Glomerular visceral epithelial cell (primary cell): ENCODE measurements at regions not wholly inside any gene's neighbourhood (a gene's known extent, or its start where the extent isn't known, plus 50 kb on each side); places are given as distances from the start of the nearest gene placed in this dataset.
A peak's percentile ranks its signal among the peaks of the same experiment; 100 is the strongest.
"Not testable (repeated sequence)": the region's sequence is repeated elsewhere in the genome, so short reads cannot be mapped to it uniquely, and the experiment has no call there.

Source experiments
- DNase-seq: peaks from one replicate; pipeline ENCODE4 v3.0.0-alpha.2; 2016; ENCODE audit errors: extremely low spot score

DNA sequence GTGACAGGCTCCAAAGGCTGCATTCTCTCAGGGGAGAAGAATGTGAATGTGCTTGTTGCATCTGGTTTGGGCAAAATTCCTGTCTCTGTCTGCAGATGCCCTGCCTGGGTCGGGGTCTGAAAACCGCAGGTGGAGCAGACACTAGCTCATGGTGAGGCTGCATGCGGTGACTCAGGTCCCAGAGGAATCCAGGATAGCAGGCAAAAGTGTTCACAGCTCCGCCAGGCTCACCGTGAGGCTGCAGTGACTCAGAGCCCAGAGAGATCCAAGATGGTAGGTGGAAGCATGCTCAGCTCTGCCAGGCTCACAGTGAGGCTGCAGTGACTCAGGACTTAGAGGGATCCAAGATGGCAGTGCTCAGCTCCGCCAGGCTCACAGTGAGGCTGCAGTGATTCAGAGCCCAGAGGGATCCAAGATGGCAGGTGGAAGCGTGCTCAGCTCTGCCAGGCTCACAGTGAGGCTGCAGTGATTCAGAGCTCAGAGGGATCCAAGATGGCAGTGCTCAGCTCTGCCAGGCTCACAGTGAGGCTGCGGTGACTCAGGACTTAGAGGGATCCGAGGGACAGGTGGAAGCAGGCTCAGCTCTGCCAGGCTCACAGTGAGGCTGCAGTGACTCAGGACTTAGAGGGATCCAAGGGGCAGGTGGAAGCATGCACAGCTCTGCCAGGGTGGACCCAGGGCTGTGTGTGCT is 200.5 kb downstream of the ACKR3 start:
- peak; percentile 100 for DNase-seq

DNA sequence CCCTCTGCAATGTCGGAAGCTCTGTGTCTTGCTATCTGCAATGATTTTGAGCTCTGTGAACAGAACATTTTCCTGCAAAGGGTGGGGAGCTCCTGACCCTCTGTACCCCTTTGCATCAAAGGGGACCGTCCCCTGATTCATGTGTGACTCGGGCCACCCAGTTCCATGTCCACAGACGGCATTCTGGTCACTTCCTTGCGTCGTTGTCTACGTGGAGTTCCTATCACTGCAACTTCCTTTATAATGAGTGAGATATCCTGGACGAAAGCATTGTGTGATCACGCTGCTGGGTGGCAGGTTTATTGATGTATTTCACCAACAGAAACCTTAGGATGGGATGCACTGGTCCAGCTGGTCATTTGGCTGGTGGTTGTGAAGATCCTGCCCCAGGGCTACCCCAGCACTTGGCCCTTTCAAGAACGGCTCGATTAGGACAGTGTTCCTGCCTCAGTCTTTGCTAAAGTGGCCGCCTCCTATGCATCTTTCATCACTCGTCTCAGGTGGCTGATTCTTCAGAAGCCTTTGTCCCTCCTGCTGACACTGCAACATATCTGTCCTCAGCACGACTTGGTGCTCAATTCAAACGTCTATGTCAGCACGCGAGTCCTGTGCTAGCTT is 202.7 kb downstream of the ACKR3 start:
- DNase-seq: no peak

DNA sequence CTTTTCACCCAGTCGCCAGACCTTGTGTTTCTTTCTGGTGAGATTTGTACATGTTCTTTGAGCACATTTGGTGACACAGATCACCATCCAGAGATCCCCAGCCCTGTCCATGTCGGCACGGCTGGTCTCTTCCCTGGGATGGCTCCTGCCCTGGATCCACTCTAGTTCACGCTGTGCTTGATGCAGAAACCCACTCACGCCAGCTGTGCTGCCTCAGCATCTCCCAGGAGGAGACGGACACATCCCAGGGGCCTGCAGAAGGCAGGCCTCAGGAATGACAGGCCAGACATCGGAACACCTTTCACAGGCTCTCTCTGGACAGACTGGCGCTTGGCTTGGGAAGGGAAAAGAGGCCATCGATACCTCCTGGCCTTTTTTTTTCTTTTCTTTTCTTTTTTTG is 203.6 kb downstream of the ACKR3 start:
- no peak for DNase-seq

DNA sequence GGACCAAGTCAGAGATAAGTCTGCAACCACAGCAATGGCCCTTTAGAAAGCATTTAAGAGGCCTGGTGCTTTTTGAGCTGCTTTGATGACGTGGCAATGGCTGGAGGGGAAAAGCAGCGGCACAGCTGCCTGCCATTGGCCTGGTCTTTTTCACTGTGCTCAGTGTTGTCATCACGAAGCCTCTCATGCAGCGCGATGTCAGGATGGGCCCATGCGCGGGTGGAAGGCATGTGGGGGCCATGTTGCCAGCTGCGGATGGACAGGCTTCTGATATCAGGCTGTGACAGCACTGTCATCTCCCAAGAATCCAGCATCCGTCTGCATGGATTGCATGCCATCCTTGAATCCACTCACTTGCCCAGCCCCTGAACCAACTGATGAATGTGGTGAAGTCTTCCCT is 204.5 kb downstream of the ACKR3 start:
- no peak for DNase-seq

DNA sequence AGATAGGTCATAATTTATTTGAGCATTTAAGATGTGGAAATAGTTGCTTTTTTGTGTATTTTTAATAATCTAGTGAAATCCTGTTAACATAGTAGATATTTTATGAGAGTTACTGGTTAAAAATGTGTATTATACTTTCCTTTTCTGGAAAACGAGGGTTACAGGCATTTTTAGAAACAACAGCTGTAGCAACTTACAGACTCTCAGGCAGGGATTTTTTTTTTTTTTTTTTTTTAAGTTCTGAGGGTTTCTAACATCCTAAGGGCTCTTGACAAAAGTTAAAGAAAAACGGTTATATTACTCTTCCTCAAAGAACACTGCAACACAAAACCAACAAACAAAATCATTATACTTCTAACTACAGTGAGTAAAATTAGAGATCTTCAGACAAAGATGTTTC is 205.9 kb downstream of the ACKR3 start:
- DNase-seq: no peak

DNA sequence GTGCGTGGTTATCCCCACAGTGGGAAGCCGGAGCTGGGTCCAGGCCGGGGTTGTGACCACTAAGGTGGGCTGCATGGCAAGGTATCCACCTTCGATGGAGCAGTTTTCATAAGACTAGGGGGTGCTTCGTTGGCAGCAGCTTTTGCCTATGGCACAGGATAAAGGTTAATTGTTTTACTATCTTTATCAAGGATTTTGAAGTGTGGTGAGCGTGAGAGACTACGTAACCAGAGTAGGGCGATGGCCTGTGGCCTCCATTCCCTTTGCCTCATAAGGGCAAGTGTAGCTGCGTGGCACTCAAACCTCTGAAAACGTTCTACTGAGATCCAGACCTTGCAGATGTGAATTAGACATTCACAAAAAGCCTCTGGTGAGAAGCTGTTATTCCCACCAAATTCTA is 206.6 kb downstream of the ACKR3 start:
- DNase-seq: no peak

DNA sequence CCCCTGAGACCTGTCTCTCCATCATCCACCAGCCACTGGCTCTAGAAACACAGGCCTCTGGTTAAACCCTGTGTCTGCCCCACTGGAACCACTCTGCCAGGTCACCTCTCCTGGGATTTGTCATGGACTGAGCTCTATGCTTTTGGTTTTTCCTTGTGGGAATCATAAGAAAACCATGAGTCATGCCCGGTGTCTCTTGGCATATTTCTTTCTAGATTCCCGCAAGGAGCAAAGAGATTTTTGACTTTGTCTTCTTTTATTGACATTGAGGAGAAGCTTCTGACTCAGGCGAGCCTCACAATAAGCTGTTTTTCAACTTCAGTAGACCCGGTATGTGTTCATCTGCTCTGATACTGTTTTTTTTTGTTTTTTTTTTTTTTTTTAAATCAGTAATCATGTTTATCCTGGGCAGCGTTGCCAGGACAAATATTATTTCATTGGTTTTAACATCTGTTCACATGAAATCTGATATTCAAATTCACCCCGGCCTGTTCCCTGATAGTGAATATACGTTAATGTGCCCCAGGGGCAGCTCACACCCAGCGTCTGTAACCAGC is 207.1 kb downstream of the ACKR3 start:
- peak; percentile 92 for DNase-seq

DNA sequence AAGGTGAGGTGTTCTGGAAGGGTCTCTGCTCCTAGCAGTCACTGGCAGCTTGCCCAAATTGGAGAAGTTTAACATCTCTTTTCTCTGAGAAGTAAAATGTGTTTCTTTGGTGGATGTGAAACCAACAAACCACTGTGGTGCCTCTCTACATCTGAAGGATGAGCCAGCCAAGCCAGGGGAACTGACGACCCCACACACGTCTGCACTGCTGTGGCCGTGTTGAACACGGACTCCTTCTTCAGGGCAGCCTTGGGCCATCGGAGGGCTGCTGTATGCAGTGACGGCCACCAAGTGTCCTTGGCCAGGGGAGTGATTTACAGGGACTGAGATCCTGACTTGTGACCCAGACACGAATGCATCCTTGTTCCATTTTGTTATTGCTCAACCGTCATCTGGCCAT is 207.8 kb downstream of the ACKR3 start:
- peak; percentile 18 for DNase-seq

DNA sequence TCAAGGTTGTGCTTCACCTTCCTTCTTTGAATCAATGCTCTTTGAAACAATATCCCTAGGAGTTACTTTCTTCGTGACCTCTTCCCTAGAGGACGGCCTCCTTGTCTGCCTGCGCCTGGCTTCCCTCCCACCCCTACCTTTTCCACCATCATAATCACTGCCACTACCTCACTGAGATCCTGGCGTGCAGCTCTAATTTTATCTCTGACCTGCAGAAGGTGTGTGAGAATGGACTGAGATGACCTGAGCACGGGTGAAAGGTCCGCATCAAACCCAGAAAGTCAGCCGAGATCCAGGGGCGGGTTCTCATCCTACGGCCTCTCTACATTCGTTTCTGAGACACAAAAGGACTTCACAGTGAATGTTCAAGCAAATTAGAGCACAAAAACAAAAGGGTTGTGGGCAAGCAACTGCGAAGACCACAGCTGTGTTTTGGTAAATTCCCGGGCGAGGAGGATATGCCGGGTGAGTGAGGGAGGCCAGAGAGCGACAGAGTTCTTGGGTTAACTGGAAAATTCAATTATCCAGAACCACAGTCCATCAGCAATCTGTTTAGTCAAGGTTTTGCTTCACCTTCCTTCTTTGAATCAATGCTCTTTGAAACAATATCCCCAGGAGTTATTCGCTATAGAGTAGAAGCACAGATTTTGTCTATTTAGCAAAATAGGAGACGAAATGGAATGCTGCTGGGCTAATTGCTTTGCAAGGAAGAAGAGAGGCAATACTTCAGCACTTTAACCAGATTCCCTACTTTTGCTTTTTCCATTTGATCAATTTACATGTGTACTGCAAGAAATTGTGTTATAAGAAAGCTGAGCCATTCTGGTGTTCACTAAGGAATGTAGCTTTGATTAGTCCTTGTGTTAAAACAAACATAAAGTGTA is 212.6 kb downstream of the ACKR3 start:
- DNase-seq: no peak

DNA sequence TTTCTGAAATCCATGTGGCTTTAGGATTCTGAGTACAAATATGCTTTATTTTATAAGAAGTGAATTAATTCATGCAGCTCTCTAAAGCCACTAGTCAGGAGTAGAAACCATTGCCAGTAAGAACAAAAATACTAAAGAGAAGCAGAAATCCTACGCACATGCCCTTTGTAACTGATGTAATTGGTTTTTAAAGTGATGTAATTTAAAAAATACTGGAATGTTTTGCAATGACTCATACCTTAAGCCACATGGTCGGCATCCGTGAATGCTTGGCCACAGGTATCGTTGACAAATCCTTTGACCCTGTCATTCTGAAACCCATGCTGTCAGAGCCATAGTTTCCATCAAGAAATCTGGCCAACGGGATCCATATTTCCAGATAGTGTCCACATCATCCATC is 213.3 kb downstream of the ACKR3 start:
- no peak for DNase-seq

DNA sequence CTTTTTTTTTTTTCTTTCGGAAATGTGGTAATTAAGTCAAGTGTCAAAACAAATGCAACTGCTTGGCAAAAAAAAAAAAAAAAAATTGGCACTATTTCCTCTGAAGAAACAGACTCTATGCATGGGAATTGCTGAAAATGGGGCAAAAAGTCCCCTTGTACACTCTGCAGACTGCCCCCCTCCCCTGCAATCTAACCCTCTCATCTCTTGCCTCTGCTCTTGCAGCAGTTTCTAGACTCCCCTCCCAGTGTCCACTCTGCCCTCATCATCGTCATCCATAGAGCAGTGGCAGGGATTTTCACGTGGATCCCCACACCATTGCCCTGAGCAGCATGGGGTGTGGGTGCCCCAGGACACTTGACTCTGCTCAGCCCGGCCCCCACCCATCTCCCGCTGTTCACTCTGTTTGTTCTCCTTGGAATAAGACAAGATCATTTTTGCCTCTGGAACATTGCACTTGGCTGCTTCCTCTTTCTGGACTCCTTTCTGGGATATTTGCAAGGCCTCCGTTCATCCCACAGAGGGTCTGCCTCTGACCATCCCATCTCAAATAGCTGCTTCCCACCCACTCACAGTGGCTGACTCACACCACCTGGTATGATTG is 213.9 kb downstream of the ACKR3 start:
- no peak for DNase-seq

DNA sequence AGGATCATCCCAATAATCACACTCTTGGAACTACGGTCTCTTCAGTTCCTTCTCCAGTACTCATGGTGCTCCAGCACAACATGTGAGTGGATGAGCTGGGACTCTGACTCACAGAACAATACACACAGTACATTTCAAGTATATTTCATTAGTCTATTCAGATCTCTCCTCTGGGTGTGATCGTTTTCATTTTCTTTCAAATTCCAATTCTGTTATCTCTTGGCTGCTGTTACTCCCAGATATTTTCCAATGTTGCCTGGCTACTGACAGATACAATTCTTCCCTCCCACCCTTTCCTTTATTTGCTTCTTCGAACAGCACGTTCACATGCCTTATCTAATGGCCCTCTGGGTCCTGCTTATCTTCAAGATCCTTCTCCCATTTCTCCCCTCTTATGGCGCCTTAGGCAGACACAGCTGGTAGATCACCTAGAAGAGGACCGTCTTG is 216.0 kb downstream of the ACKR3 start:
- no peak for DNase-seq

DNA sequence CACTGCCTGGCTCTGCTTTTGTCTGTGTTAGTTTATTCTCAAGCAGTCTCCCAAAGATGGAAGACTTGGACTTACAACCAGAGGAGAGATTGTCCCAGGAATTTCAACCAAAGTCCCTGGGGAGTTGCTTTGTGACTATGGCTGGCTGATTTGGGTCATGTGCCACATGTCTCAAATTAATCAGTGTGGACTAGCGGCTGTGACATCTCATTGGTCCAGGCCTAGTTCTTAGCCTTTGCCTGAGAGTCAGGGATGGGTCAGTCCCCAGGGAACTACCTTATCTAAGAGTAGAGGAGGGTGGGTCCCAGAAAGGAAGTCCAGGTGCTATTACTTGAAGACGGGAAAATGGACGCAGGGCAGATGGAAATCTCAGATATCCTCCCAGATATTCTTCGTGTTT is 217.1 kb downstream of the ACKR3 start:
- no peak for DNase-seq

DNA sequence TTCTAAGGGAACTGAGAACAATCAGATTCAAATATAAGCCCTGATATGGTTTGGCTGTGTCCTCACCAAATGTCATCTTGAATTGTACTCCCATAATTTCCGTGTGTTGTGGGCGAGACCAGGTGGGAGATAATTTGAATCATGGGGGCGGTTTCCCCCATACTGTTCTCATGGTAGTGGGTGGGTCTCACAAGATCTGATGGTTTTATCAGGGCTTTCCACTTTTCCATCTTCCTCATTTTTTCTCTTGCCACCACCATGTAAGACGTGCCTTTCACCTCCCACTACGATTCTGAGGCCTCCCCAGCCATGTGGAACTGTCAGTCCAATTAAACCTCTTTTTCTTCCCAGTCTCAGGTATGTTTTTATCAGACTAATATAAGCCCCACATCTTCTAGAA is 217.8 kb downstream of the ACKR3 start:
- DNase-seq: not testable (repeated sequence)

DNA sequence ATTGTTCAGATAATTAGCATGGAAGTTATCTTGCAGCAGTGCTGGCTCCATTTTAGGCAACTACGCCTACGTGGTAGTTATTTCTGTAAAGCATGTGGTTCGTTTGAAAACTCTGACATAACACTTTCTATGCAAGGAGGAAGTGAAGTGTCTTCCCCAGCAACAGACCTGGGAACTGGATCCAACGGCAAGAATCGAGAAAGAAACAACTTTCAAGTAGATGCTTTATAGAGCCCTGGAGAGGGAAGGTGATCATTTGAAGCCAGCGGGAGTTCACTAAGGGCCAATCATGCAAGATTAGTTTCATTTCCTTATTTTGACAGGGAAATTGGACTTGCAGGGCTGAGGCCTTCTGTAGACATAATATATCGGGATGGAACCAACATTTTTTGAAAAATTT is 218.3 kb downstream of the ACKR3 start:
- no peak for DNase-seq

DNA sequence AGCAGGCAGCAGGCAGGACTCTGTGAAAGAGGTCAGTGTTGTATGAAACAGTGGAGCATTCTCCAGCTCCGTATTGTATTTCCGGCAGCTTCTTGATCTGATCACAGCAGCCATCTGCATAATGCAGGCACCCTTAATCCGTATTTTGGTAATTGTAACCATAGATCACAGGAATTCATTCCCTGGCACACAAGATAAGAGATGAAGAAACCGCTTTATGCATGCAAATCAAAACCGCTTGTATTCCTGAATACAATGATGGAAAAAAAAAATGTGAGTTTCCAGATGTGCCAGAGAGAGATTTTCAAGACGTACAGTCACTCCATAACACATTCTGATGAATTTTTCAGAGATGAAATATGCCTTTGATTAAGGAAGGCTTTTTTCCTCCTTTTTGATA is 221.3 kb downstream of the ACKR3 start:
- DNase-seq: no peak

DNA sequence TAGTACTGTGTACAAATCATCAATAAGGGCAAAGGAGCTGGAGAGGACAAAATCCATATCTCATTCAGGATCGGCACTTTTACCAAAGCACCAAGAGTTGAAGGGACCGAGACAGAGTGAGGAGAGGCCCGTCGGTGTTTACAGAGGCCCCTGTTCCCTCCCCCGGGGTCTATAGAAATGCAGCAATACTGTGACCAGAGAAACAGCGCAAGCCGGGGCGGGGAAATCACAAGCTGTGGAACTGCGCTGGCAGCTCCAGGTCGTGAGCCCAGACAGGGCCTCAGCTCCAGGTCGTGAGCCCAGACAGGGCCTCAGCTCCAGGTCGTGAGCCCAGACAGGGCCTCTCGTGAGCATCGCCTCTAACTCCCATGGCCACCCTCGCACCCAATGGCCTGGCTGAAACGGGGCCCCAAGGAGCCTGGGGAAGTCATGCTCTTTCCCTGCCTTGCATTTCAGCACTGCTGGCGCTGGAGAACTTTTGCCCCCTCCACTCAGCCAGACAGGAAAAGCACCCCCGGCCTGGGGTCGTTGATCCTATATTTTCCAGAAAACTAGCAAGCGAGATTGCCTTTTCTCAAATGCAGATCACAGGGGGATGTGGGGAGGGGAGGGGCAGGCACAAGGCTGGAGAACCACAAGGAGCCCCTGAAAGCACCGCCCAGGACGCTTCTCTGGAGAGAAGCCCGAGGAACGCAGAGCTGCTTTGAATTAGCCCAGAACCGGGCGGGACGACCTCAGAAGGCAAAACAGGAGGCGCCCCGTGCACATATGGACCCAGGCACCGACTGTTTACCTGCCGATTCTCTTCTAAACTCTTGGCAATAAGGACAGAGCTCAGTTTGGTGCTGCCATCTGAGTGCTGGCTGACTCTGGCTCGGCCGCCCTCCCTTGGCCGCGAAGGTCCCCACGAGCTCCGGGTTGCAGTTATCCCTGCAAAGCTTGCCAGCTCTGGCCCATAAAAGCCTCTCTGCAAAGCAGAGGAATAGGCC is 223.7 kb downstream of the ACKR3 start:
- no peak for DNase-seq

DNA sequence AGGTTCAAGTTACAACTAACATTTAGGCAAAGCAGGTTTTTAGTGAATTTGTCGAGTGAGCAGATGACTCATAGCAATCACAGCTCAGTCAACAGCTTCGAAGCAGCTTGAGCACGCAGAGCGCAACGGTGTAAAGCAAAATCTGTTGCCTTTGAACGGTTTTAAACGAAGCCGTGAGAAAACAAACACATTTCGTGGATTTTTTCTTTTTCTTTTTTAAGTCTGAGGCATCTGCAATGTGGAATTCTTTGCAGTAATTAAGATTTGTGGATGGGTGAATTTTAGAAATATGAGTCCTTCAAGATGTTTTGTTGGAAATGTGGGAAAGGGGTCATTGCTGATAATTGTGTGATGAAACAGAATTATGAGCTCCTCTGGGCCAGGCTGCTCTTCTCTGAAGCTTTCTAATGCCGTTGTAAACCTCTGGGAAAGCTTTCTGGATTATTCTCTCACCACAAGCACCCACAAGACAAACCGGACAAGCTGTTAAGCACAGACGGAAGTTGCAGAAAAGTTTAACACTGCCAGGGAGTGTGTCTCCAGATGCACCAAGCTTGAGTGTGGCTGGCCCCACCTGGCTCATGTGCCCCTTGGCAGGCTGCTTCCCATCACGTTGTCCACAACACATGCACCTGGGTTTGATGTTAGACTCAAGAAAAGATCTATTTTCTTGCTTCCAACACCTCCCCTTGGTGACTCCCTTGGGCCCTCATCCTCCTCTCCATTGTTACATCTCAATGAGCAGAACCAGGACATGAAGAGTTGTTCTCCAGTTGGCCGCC is 224.7 kb downstream of the ACKR3 start:
- no peak for DNase-seq

DNA sequence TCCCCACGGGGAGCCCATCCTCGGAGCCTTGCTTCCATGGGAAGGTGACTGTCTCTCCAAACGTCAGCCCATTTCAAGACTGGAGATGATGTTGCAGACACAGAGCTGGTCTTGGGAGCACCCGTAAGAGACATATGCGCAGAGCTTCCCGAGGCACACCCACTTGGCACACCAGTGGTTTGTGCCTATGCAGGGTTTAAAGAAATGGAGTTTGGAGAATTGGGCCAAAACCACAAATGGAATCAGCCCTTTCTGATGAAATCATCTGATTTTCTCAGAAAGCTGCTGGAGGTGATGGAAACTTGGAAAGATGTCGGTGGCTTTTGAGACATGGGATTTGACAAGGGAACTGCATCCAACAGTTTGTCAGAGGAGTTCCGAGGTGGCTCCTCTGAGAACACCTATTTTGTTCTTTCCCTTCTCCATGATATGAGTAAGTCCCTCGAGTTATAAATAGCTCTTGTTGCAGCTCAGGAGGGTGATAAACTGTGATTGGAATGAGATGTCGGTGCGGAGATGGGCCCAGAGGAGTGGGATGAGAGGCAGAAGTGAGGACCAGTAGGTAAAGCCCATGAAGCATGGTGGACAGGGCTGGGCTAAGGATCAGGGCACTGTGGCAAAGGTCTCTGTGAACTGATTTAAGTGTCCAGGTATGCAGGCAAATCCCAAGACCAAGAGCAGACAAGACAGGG is 225.7 kb downstream of the ACKR3 start:
- DNase-seq: no peak

DNA sequence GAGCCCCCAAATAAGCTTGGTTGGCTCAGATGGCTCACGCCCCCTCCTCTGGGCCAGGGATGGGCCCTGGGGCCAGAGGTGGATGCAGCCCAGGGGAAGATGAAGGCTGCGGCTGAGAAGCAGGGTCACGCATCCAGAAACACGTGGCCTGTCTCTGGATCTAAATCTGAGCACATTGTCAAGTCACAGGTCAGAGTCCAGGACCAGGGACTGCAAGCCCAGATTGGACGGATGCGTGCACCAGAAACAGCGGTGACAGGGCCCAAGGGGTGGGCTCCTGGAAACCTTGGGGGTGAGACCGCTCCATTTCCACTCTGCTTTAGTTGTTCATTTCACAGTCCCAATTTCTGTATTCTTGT is 226.2 kb downstream of the ACKR3 start:
- DNase-seq: no peak
